NCI-H2081 (cell line): ENCODE measurements at regions not wholly inside any gene's neighbourhood (a gene's known extent, or its start where the extent isn't known, plus 50 kb on each side); places are given as distances from the start of the nearest gene placed in this dataset.

Experiments
- DNase-seq, 2 experiments: peaks; one replicate each; lab custom pipeline; 2025; lab: John Stamatoyannopoulos, UW

- no peak for DNase-seq
These were observed 69.9 kb upstream of the TUSC7 start for GRCh38 chr3:116639641-116640040.

DNA sequence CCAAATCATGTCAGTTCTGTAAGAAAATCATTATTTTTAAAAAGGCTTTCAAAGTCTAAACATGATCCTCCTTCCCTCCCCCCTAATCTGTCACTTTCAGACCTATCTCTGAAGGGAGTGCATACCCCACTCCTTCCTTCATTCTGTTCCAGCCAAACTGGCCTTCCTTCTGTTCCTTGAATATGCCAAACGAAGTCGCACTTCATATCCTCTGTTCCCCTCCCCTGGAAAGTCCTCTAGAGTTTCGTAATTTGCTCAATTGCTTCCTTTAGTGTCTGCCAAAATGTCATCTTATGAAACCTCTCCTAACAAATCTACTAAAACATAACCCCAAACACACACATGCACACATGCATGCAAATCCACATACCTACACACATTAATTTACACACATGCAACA, 69.5 kb upstream of the TUSC7 start:
- no peak for DNase-seq

DNA sequence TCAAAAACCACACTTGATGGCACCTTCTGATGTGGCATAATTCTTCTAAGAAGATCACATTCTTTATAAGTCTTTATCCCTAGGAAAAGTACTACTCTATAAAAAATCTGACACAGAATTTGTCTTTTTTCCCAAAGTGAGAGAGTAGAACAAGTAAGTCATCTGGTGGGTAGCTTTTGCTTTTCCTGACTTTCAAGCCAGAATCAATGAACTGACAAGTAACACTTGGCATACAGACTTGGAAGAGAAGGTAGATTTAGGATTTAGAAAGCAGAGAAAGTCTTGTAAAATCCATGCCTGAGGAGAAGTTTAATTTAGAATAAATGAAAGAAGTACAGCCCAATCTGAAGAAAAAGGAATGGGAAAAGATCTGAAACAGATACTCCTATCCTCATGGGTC, 66.6 kb upstream of the TUSC7 start:
- DNase-seq: no peak

DNA sequence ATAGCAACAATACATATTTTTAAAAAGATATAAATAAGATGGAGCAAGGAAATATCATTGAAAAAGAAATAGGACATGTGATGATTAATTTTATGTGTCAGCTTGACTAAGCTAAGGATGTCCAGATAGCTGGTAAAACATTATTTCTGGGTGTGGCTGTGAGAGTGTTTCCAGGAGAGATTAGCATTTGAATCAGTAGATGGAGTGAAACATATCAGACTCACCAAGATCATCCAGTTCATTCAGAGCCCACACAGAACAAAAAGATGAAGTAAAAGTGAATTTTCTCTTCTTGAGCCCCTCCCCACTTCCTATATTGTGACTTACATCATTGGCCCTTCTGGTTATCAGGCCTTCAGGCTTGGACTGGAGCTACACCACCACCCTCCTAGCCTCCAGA, 61.6 kb upstream of the TUSC7 start:
- no peak for DNase-seq
